Upper lobe of right lung (tissue), 1 donor: ENCODE measurements at regions not wholly inside any gene's neighbourhood (a gene's known extent, or its start where the extent isn't known, plus 50 kb on each side); places are given as distances from the start of the nearest gene placed in this dataset.
"Not testable (repeated sequence)": the region's sequence is repeated elsewhere in the genome, so short reads cannot be mapped to it uniquely, and the experiment has no call there.

Experiments used
- ATAC-seq: fragments of 200-7000 bp; cut with Tn5 transposase; one replicate; pipeline ENCODE4 v1.9.1; 2020; ENCODE audit warnings: mild to moderate bottlenecking, moderate library complexity
- DNase-seq: peaks from one replicate; pipeline ENCODE4 v3.0.0-alpha.2; 2020
- H3K27ac ChIP-seq: fragments of 200-600 bp; one replicate; pipeline ENCODE4 v1.8.0; 2022
- H3K27me3 ChIP-seq: fragments of 200-600 bp; one replicate; pipeline ENCODE4 v1.8.0; 2022; ENCODE audit warnings: mild to moderate bottlenecking
- H3K36me3 ChIP-seq: fragments of 200-600 bp; one replicate; pipeline ENCODE4 v1.8.0; 2022
- H3K4me1 ChIP-seq: fragments of 200-600 bp; one replicate; pipeline ENCODE4 v1.8.0; 2022
- H3K4me3 ChIP-seq: fragments of 200-600 bp; one replicate; pipeline ENCODE4 v1.8.0; 2022; ENCODE audit warnings: mild to moderate bottlenecking
- H3K9me3 ChIP-seq: fragments of 200-600 bp; one replicate; pipeline ENCODE4 v1.8.0; 2022
- CTCF ChIP-seq: fragments of 200-600 bp; IDR thresholded peaks from one replicate; pipeline ENCODE4 v1.8.0; 2022; ENCODE audit warnings: antibody characterized with exemption
- intact Hi-C: fragments of 100-400 bp; cut with DNase I; formaldehyde crosslinking; loops from one replicate; pipeline ENCODE4 v1.11.0; 2022
- donor health status: DM: no; HTN: yes; CAD: no; lungs with severe emphysema.

DNA sequence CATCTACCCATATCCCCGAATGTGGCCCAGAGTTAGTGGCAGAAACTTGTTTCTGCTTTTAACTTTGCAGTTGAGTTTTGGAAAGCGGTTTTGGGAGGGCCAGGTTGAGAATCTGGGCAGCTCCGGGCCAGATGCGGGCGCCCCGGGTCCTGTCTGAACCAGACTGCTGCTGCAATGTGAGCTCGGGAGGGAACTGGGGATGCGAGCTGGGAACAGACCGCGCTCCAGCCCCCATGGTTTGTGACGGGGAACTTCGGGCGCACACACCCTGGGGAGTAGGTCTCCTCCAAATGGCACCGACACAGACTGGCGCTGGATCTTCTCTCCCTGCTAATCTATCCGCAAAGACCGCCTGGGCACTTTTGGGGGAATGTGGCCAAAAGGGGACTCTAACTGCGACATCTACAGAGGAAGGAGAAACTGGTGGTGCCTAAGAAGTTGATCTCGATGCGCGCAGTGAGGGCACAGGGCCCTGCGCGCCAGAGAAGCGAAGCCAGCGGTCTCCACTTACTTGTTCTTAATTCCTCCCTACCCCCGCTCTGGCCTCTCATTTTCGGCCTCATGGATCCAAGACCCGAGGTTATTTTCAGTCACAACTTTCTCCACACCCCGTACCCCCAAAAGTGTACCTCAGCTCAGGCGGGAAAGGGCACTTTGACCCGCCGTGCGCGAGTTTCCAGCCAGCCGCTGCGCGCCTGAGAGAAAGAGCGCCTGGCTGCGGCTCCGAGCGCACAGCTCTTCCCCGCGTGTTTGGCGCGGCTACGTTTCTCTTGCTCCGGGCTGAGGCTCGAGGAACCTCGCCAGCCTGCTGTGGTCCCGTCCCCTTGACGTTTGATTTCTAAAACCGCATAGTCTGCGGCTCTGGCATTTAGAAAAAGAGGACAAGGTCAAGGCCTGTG is 411.0 kb upstream of the ESRRG start:
- Histone ChIP-seq H3K27me3 (peaks cover 64% of the 10 kb centered on the region), H3K4me3 (peak overlapping the region; percentile 36), H3K36me3 (no peaks in the 10 kb centered on the region), H3K9me3 (no peaks in the 10 kb centered on the region), H3K27ac (no peak overlapping the region), H3K4me1 (no peaks in the 10 kb centered on the region)
- ATAC-seq (no peak), DNase-seq (no peak)
- intact Hi-C loops = no loop called here
- TF ChIP-seq CTCF = no peak

DNA sequence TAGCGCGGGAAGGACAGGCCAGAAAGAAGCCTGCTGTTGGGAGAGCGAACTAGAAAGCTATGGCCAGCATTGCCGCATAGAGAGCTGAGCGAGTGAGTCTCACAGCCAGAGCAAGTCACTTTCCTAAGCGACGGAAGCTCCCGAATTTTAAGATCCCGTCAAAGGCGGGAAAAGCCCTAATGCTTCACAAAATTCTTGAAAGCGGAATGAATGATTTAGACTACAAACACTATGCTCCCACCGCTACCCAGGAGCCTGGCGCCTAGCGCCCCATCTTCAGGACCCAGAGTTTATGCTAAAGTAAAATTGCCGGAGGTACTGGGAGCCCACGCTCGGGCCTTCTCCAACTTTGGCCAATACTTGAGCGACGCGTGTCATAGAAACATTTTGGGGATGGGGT is 409.9 kb upstream of the ESRRG start:
- intact Hi-C loops = no loop called here
- ATAC-seq = no peak
- no peaks in the 10 kb centered on the region for H3K9me3 ChIP-seq
- no peak for TF ChIP-seq CTCF
- no peak overlapping the region for H3K27ac ChIP-seq
- no peaks in the 10 kb centered on the region for H3K4me1 ChIP-seq
- DNase-seq = no peak
- peaks cover 53% of the 10 kb centered on the region for H3K27me3 ChIP-seq
- no peak overlapping the region for H3K4me3 ChIP-seq
- H3K36me3 ChIP-seq = no peaks in the 10 kb centered on the region

GRCh38 chr1:217123340-217123739 is 400.1 kb upstream of the ESRRG start:
- H3K27ac ChIP-seq, H3K36me3 ChIP-seq, DNase-seq, H3K4me1 ChIP-seq, H3K9me3 ChIP-seq, H3K27me3 ChIP-seq, H3K4me3 ChIP-seq, intact Hi-C loops, ATAC-seq: not testable (repeated sequence)

DNA sequence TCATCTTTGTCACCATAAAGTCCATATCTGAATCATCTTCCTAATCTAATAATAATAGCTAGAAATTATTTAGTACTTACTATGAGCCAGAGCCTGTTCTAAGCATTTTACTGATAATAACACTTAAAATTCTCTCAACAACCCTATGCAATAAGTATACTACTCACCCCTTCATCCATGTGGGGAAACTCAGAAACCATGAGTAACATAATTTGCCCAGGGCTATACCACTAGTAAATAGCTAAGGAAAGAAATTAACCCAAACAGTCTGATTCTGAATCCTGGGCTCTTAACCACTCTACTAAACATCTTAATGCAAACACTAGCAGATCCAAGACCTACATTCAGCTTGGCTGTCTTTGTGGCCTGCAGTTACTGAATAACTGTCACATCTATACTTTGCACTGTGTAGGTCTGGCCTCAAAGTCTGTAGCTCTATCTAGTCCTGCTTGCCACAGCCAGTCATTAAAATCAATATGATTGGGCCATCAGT is 394.8 kb upstream of the ESRRG start:
- DNase-seq = no peak
- H3K27ac ChIP-seq = no peak overlapping the region
- no peaks in the 10 kb centered on the region for H3K27me3 ChIP-seq
- intact Hi-C loops = no loop called here
- H3K4me1 ChIP-seq = no peaks in the 10 kb centered on the region
- TF ChIP-seq CTCF = no peak
- H3K9me3 ChIP-seq = no peaks in the 10 kb centered on the region
- ATAC-seq = no peak
- H3K36me3 ChIP-seq = no peaks in the 10 kb centered on the region
- no peak overlapping the region for H3K4me3 ChIP-seq

- TF ChIP-seq CTCF = no peak
- Histone ChIP-seq H3K27ac (no peak overlapping the region), H3K9me3 (no peaks in the 10 kb centered on the region), H3K4me1 (no peaks in the 10 kb centered on the region), H3K4me3 (no peak overlapping the region), H3K36me3 (no peaks in the 10 kb centered on the region), H3K27me3 (no peaks in the 10 kb centered on the region)
- no peak for DNase-seq
- intact Hi-C loops = no loop called here
- ATAC-seq = no peak
Measured at GRCh38 chr1:217115404-217116380, 392.5 kb upstream of the ESRRG start.

DNA sequence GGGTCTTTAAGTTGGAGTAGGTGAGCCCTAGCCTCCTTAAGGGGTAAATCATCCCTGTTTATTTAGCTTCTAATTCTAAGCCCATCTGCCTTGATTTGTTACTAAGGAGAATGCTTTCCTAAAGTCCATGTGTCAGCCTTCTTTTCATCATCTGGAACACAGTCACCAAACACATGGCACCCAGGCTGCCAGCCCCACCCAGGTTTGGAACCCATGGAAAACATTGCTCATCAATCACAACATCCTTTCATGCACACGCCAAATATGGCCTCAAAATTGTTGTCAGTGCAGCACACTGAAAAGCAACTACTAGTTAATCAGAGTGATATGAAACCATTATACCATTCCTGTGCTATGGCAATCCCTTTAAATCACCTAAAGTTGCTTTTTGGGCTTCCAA is 386.7 kb upstream of the ESRRG start:
- H3K4me3 ChIP-seq = no peak overlapping the region
- H3K4me1 ChIP-seq = no peaks in the 10 kb centered on the region
- intact Hi-C loops = no loop called here
- H3K27me3 ChIP-seq = no peaks in the 10 kb centered on the region
- no peaks in the 10 kb centered on the region for H3K9me3 ChIP-seq
- H3K36me3 ChIP-seq = no peaks in the 10 kb centered on the region
- ATAC-seq (no peak), DNase-seq (no peak)
- no peak for TF ChIP-seq CTCF
- H3K27ac ChIP-seq = no peak overlapping the region
